ENCODE measurements at regions not wholly inside any gene's neighbourhood (a gene's known extent, or its start where the extent isn't known, plus 50 kb on each side); places are given as distances from the start of the nearest gene placed in this dataset.

DNA sequence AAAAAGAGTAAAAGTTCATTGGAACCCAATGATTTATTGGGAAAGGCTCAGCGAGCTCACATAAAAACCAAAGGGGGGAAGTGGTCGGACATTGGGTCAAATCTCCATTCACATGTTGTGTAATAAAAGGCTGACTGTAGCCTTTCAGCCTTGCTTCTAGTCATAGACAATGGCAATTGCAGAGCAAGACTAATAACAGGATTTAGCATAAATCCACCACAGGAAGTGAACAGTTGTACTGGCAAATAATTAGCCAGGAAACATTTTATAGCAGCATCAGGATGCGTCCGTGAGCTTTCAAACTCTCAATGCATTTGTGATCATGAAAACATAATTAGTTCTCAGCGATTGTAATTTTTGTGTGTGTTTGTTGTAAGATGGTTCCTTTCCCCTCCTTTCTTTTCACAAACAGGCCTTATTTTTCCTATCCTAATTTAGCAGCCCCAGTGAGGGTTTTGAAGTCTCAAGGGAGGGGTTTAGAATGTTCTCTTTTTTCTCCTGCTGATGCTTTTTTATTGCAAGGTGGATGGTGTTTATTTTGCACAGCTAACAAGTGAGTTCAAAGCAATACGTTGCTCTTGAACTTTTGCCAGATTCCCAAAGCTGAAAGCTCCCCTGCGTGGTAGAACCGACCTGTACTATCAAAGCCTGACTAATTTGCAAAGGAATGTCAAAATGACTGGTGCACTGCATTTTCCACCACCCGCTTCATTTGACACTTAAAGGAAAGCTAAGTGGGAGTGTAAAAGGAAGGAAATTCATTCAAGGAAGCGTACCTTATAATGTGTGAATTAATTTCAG is 105.6 kb downstream of the SPRY2 start:
- no peak for DNase-seq

DNA sequence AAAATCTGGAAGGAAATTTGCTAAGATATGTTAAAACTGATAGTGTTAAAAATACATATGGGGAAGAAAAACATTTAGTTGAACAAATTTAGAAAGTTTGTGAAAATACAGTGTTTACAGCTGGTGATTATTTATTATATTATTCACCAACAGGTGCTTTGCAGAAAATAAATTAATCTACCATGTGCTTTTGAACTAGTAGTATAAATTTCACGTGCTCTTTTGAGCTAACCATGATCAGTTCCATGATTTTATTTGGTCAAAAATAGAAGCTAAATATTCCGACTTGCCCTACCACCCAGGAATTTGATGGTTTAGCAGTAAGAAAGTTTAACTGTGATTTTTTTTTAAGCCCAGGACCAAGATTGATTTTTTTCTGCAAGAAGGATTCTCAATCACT is 113.3 kb downstream of the SPRY2 start:
- DNase-seq = no peak

DNA sequence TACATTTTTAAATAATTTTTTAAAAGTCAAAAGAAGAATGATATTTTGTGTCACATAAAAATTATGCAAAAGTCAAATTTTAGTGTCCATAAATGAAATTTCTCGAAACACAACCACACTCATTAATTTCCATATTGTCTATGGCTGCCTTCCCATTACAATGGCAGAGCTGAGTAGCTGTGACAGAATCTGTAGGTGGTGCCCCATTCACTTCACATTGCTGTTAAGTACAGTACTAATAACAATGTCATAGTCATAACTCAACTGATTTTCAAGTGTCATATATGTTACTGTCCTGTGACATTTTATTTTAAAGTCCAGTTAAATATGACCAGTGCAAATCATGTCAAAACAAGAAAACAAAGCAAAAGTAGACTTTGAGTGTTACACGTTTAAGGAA is 114.3 kb downstream of the SPRY2 start:
- DNase-seq = no peak

DNA sequence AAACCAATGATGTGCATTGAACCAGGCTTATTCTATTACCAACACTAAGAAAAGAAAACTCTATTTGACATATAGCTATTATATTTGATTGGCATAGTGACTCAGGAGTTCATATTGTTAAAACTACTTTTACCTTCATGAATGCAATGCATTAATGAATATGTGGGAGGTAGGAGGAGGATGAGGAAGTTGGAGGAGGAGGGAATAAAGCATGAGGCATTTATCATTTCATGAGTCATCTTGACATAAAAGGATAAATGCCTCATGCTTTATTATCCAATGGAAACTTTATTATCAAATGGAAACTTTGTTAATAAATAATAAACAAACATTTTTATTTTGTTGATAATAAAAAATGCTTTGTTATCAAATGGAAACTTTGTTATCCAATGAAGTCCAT is 116.5 kb downstream of the SPRY2 start:
- DNase-seq = no peak

DNA sequence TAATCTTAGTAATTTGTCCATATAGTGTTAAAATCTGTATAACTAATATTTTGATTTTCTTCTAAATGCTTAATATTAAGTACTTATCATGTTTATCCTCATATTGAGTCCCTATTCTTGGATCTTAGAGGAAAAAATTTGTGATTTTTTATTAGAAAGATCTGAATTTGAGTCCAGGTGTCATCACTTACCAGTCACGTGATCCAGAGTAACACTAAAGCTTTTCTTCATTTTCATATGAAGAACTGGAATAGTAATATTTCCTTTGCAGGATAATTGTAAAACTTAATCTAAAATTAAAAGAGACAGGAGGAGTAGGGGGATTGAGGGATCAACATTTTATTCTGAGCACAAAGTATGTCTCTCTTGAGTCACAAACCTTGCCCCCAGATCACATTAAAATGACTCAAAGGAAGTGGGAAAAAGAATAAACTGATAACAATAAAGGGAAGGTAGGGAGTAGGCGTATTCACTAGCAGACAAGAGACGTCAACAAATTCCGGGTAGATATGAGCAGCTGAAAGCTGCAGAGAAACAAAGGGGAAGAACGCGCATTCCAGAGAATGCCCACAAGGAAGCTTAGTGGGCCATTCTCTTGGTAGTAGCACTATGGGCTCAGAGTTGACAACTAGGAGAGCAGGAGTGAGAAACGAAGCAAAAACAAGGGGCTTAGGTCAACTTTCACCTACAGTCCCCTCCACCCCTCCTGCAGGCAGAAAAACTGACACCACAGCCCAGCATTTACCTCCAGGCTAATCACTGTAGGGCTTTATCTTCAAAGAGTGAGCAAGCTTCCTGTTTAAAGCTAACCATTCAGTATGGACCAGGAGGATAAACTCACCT is 123.1 kb downstream of the SPRY2 start:
- DNase-seq = no peak

DNA sequence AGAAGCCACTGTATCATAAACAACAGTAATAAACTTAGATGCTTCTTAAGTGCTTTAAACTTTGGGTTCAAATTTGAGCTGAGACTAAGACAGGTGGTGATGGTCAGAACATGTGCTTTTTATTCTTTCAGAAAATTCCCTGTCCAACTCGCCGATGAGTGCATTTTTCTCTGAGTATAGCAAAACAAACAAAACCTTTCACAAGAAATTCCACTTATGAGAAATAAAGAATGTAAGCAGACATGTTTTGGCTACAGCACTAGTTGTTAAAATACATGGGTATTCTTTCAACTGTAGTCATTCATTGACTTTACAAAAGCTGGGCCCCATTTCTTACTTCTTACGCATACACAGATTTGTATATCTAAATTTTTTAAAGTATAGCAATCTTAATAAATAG is 125.6 kb downstream of the SPRY2 start:
- no peak for DNase-seq

DNA sequence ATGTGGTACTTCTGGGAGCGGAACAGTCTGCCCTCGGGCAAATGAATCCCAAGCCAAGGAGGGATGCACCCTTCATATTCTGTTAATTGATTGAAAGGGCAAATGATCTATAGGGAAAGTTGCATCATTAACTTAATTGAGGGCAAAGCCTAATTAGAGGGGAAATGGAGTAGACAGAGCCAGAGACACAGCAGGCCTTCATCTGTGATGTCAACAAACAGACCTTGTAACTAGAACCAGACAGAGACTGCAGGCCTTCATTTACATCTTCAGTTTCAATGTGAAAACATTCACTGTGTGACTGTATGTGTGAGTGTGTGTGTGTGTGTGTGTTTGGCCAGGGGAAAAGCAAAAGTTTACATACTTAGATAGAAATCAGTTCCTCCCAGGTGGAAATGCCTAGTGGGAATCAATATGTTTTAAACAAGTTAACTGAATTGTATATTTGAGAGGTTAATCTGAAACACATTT is 126.4 kb downstream of the SPRY2 start:
- no peak for DNase-seq

DNA sequence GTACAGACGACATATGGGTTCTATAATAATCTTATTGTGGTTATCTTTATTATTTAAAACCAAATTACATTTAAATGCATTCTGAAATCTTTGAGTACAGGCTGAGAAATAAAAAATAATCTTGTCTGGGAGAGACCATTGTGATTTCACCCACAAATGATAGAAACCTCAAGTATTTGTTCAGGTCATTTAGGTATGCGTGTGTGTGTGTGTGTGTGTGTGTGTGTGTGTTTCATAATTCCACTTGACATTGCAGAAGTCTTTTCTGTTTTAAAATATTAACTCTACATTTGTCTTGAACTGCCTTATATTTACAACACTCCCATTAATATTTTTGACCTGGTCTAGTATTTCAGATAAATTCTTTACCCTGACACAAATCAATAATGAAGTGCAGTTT is 126.9 kb downstream of the SPRY2 start:
- DNase-seq = no peak

DNA sequence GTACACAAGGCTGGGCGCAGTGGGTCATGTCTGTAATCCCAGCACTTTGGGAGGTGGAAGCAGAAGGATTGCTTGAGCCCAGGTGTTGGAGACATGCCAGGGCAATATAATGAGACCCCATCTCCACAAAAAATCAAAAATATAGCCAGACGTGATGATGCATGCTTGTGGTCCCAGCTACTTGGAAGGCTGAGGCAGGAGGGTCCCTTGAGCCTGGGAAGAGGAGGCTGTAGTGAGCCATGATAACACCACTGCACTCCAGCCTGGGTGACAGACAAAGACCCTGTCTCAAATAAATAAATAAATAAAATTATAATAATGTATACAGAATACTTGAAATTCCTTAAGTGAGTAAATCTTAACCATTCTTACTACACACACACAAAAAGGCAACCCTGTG is 127.7 kb downstream of the SPRY2 start:
- DNase-seq = no peak

DNA sequence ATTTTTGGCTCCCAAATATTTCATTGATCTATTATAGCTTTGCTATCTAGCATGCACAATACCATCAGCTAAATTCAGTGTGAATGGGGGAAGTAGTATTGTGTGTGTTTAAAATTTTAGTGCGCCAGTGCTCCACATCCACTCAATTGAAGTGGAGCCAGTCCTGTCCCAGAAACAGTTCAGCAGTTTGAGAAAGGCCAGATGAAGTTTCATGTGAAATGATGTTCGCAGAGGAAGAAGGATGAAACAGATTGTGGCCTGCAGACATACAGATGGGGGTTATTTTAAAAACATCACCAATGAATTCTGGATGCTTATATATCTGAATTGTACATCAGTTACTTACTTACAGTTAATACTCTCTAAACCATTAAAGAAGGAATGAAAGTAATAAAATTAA is 129.4 kb downstream of the SPRY2 start:
- no peak for DNase-seq

DNA sequence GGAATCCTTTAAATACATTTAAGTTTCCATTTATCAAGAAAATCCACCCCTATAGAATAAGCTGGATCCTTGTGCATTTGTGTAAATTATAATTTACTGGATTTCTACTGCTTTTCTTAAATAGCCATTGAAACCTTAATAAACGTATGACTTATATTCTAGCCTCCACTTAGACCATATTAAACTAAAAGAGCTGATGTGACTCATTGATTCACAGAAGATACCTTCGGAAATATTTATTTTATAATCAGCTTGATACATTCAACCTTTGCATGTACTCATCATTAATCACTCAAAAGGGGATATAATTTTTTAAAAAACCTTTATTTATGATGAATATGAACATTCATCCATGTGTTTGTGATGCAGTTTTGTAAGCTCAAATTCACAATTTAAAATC is 136.3 kb downstream of the SPRY2 start:
- DNase-seq = no peak

DNA sequence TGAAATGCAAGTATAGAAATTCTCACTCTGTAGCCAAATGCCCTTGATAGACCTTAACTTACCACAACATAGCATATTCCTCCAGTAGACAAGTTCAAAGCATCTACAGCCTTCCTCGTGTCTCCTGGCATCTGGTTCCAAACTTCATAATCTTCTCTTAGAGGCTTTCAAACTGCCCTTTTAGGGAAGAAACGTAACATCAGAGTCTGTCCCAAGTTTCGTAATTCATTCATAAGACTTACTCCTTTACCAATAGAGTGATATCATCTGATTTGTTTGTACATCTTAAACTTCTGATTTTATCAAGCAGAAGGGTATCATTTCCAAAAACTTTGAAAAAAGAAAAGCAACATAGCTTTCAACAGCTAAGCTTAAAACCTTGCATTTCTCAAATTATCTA is 137.4 kb downstream of the SPRY2 start:
- DNase-seq = no peak

DNA sequence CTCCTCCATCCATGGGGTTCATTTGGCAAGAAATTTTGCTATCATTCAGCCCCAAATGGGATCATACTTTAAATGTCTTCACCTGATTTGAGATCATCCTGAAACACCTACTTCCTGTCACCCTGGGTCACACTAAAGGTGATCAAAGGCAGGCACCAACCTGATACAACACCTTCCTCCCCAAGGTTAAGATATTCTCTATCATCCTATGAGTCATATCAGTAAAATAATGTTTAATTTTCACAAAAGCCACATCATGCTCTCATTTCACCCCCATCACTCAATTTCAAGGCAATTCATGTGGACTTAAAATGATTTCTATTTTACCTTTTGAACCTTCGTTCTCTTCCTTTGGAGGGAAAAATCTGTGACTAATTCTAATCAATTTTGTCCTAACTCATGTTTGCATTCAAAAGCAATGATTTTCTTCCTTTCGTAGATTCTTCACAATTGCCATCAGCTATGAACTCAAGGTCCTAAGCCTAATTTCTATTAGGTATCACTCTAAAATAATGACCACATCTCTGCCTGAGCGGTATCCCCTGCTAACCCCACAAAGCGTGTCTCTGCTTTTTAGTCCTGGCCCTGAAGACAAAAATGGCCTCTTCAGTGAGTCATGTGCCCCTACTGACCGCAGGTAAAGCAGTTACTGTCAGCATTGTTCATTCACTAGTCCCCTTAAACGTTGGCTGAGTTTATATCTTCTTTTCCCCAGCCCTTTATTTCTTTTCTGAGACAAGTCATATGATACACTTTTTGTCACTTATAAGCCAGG is 139.0 kb downstream of the SPRY2 start:
- DNase-seq = no peak

DNA sequence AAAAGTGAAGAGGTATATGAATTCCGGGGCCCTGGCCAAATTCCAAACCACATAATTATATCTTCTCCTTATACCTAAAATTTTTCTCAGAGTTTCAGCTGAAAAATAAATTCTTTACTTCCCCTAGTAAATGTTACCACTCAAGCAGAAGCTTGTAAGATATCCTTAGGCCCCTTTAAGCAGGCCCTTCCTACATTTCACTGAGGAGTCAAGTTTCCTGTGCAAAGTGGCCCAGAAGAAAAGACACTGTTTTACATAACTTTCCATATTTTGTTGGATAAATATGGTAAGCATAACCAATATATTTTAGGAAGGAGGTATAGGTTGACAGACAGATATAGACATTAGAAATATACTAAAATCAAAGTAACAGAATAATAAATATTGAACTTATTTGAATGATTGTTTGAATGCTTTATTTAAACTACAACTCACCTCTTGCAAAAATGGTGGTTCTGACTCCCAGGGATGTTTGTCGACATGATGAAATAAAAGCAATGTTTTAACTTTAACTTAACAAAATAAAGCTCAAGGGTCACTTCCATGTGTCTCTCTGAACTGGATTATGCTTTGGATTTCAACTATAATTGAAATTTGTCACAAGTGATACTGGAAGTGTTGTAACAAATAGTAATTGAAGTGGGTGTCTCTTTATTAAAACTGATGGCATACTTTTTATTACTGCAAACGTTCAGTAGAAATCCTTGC is 141.2 kb downstream of the SPRY2 start:
- no peak for DNase-seq

DNA sequence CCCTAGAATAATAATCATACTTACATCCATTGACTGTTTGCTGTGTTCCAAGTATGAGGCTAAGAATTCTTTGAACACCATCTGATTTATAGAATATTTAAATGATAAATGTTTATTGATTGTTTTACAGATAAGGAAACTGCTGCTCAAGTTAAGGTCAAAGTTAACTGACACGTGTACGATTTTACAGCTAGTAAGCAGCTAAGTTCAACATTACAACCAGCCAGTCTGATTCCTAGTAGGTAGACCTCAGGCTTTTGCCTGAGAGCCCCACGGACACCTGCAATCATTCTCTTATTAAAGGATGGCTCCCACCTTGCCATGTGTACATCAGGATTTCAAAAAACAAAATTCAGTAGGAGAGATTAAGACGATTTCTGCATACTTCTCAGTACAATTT is 141.9 kb downstream of the SPRY2 start:
- no peak for DNase-seq

DNA sequence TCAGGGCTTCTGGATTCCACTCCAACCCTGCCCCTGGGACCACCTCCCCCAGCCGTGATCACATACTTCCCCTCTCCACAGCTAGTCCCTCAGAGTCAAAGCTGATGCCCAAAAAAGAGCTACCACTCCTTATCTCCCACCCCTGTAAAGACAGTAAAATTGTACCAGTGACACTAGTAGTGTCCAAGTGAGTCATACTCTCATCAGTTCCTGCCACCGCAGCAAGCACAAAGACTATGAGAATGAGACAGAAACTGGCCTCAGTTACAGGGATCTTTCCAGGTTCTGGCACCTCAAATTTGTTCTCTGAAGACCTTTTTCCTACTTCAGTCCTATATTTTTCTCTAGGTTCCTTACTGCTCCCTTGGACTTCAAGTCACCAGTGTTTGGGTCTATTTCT is 144.2 kb downstream of the SPRY2 start:
- no peak for DNase-seq

DNA sequence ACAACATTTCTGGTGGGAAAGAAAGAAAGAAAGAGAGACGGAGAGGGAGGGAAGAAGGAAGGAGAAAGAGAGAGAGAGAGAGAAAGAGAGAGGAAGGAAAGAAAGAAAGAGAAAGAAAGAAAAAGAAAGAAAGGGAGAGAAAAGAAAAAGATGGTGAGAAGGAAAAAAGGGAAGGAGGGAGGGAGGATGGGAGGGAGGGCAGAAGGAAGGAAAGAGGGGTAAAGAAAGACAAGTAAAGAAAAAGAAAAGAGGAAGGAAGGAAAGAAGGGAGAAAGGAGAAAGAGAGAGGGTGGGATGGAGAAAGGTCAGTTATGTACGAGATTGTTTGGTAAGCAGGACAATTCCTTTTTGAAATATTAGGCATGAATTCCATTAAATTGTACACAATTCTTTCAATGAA is 145.3 kb downstream of the SPRY2 start:
- no peak for DNase-seq

DNA sequence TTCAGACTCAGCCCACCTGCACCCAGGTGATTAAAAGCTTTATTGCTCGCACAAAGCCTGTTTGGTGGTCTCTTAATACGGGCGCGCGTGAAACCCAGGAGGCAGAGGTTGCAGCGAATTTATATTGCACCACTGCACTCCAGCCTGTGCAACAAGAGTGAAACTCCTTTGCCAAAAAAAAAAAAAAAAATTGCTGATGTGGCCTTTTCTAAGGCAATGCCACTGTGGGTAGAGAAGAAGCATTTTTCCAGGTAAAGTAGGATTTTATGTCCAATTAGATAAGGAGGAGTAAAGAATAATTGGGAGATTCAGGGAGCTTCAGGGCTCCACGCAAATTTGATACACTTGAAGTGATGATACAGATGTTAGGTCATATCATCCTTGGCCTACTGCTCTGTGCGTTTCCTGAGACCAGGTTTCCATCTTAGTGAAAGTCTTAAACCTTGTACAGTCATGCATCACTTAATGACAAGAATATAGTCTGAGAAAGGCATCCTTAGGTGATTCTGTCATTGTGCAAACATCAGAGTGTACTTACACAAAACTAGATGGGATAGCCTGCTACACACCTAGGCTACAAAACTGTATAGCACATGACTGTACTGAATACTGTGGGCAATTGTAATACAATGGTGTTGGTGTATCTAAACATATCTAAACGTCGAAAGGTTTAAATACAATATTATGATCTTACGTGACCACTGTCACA is 150.9 kb downstream of the SPRY2 start:
- DNase-seq = no peak

DNA sequence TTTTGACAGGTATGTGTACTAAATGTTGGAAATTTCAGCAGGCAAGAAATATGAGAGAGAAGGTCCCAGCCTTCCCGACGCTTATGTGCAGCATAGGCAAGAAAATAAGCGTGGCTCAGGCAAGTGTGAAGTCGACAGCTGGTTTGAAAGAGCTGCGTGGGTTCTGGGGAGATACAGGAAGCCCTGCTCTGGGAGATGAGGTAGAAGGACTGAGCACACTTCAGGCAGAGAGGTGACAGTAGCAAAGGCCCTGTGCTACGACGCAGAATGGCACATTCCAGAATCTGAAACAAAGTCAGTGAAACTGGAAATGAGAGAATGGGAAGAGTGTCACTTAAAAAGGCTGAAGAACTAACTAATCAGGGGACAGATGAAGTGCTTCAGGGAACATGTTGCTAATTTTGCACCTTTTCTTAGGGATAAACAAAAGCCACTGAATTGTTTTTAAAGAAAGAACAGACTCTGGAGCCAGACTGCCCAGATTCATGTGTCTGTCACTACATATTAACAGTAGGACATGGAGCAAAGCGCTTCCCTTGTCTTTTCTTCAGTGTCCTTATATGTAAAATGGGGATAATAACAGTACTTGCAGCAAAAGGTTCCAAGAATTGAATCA is 160.1 kb downstream of the SPRY2 start:
- DNase-seq = no peak

DNA sequence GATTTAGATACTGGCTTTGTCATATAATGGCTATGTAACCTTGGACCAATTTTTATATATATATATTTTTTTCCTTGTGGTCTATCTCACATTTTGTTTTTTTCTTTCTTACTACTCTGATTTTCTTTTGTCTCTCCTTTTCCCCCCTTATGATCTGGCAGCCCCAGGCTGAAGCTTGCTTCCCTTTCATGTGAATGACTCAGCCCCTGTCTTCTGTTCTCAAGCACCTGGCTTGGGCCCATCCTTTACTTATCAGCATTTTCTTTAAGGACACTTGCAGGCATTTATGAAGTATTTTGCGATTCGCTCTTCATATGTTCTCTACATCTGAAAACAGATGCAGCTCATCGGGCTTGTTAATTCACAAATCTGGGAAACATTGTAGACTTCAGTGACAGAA is 163.6 kb downstream of the SPRY2 start:
- DNase-seq = no peak

DNA sequence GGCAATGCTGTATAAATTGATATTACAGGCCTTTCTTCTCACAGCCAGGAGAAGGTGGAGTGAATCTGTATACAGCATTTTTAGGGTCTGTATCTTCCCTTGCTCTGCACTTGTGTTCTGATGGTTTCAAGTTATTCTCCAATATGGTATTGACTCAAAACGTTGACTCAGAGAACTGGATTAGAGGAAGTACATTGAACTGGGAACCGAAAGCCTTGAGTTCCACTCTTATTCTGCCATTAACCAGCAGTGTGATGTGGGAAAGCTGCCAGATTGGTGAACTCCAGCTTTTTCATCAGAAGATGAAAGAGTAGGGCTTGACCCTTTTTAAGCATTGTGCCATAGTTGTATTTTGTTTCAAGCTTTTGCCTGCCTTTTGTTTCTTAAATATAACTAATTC is 167.7 kb downstream of the SPRY2 start:
- DNase-seq = no peak

DNA sequence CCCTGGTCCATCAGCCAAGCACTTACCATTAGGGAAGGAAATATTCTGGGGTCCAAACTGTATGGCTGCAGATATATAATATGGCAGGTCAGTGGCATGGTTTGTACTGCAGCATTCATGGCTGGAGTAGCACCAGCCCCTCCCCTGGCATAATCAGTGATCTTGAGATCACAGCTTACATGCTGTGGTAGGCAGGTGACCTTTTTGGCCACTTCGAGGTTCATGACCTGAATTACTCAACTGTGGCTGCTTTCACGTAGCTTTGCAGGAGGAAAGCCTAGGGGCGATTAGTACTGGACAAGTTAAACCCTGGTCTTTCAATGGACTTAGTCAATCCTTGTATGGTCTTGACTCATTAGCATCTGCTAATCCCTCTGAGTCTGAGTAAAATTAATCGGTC is 169.8 kb downstream of the SPRY2 start:
- DNase-seq = no peak
